ENCODE measurements at regions not wholly inside any gene's neighbourhood (a gene's known extent, or its start where the extent isn't known, plus 50 kb on each side); places are given as distances from the start of the nearest gene placed in this dataset.
A peak's percentile ranks its signal among the peaks of the same experiment; 100 is the strongest.
"Not testable (repeated sequence)": the region's sequence is repeated elsewhere in the genome, so short reads cannot be mapped to it uniquely, and the experiment has no call there.

DNA sequence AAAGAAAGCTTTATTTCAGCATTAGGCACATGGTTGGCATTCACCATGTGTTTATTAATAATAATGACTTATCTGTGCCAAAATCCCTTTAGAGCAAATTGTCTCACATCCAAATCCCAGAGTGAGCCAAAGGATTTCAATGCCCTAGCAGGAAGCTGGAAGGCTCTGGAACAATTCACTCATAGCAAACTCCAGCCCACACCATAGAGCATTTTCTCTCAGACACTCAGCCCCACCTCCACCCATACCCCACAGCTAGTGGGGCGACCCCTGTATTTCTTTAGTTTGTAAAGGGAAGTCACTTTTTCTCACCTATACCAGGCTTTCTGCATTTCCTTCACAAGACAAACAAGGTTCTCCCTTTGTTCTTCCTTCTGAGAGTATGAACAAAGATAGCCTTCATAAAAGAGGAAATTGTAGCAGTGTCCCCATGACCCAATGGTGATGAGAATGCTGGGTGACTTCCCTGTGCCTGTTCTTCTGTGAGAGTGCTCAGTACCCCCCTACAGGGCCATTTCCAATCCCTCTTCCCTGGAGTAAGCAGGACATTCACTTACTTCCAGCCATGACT lies 100.1 kb upstream of the APCDD1 start:
- TF ChIP-seq EP300 (IDR thresholded peaks at IDR 0.05) (no peak), POLR2AphosphoS5 (IDR thresholded peaks at IDR 0.05) (no peak), POLR2A (IDR thresholded peaks at IDR 0.05) (no peak)
- TF ChIP-seq, protein P1, sequence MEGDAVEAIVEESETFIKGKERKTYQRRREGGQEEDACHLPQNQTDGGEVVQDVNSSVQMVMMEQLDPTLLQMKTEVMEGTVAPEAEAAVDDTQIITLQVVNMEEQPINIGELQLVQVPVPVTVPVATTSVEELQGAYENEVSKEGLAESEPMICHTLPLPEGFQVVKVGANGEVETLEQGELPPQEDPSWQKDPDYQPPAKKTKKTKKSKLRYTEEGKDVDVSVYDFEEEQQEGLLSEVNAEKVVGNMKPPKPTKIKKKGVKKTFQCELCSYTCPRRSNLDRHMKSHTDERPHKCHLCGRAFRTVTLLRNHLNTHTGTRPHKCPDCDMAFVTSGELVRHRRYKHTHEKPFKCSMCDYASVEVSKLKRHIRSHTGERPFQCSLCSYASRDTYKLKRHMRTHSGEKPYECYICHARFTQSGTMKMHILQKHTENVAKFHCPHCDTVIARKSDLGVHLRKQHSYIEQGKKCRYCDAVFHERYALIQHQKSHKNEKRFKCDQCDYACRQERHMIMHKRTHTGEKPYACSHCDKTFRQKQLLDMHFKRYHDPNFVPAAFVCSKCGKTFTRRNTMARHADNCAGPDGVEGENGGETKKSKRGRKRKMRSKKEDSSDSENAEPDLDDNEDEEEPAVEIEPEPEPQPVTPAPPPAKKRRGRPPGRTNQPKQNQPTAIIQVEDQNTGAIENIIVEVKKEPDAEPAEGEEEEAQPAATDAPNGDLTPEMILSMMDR (IDR thresholded peaks at IDR 0.05): no peak
- Histone ChIP-seq H3K4me3 (no peak overlapping the region), H3K27me3 (no peaks in the 10 kb centered on the region), H3K9me3 (peaks cover 0 to 9% (median 0%) of the 10 kb centered on the region in 4 donors), H3K36me3 (no peaks in the 10 kb centered on the region), H3K4me1 (peaks cover 10 to 13% (median 12%) of the 10 kb centered on the region in 4 donors), H3K27ac (peak overlapping the region in 3 of 4 donors; percentile 2 to 54 (median 46))
- ATAC-seq (ENCODE audit: low FRiP score in 2 of 2): no peak
- WGBS, 2 donors: 50 to 67% methylated on average over 1 of the region's 1 CpG
- no peak for DNase-seq

- H3K27ac ChIP-seq: no peak overlapping the region
These were observed 99.5 kb upstream of the APCDD1 start for GRCh38 chr18:10354890-10355289.

DNA sequence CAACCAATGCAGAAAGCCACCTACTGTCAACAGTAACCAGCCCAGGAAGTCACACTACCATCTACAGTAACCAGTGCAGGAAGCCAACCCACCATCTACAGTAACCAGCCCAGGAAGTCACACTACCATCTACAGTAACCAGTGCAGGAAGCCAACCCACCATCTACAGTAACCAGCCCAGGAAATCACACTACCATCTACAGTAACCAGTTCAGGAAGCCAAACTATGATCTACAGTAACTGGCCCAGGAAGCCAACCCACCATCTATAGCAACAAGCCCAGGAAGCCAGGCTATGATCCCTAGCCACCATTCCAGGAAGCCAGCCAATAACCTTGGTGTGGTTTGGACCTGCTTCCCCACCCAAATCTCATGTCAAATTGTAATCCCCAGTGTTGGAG lies 97.4 kb upstream of the APCDD1 start:
- H3K4me3 ChIP-seq; H3K27me3 ChIP-seq; H3K9me3 ChIP-seq; DNase-seq; H3K27ac ChIP-seq; ATAC-seq (ENCODE audit: low FRiP score in 2 of 2); H3K36me3 ChIP-seq: not testable (repeated sequence)
- H3K4me1 ChIP-seq: peaks cover 10 to 13% (median 12%) of the 10 kb centered on the region in 4 donors

More at GRCh38 chr18:10354890-10355289, 99.5 kb upstream of the APCDD1 start:
- DNase-seq (no peak), ATAC-seq (ENCODE audit: low FRiP score in 2 of 2) (no peak)
- Histone ChIP-seq H3K36me3 (no peaks in the 10 kb centered on the region), H3K27me3 (no peaks in the 10 kb centered on the region), H3K9me3 (peaks cover 0 to 9% (median 0%) of the 10 kb centered on the region in 4 donors), H3K4me3 (no peak overlapping the region), H3K4me1 (peaks cover 10 to 13% (median 12%) of the 10 kb centered on the region in 4 donors)
- 73 to 86% methylated on average over 1 of the region's 1 CpG for WGBS, 2 donors
- TF ChIP-seq, protein P1 (IDR thresholded peaks at IDR 0.05): no peak
- TF ChIP-seq EP300 (IDR thresholded peaks at IDR 0.05): no peak
- TF ChIP-seq POLR2A (IDR thresholded peaks at IDR 0.05): no peak
- TF ChIP-seq POLR2AphosphoS5 (IDR thresholded peaks at IDR 0.05): no peak

DNA sequence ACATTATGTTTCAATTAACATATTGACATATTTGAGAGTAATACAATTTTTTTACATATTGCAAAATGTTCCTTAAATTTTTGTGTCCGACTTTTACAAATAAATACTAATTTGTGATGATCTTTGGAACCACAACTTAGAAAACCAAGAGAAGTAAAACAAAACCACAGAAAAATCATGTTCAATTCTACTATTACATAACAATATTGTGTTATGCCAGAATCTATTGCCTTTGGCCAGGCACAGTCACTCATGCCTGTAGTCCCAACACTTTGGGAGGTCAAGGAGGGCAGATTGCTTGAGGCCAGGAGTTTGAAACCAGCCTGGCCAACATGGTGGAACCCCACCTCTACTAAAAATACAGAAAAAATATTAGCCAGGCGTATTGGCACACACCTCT lies 92.8 kb upstream of the APCDD1 start:
- Histone ChIP-seq H3K9me3 (peaks cover 0 to 10% (median 3%) of the 10 kb centered on the region in 4 donors), H3K4me1 (no peaks in the 10 kb centered on the region), H3K27me3 (no peaks in the 10 kb centered on the region), H3K27ac (no peak overlapping the region), H3K36me3 (no peaks in the 10 kb centered on the region), H3K4me3 (no peak overlapping the region)
- DNase-seq (no peak), ATAC-seq (ENCODE audit: low FRiP score in 2 of 2) (no peak)
- 88 to 94% methylated on average over 2 of the region's 2 CpGs for WGBS, 2 donors
- TF ChIP-seq POLR2A (IDR thresholded peaks at IDR 0.05) (no peak), POLR2AphosphoS5 (IDR thresholded peaks at IDR 0.05) (no peak), EP300 (IDR thresholded peaks at IDR 0.05) (no peak)
- TF ChIP-seq, protein P1 (IDR thresholded peaks at IDR 0.05): no peak

DNA sequence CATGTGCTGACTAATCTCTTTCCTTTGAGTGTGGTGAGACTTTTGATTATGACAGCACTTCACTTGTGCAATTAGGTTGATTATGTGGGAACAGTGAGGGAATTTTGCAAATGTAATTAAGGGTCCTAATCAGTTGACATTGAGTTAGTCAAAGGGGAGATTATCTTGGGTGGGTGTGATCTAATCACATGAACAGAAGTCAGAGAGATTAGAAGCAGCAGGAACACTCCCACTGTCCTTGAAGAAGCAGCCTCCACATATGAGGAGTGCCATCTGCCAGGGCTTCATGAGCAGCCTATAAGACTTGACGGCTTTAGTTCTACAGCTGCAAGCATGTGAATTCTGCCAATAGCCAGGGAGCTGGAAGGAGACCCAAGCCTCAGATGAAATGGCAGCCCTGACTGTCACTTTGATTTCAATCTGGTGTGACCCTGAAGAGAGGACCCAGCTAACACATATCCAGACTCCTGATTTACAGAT lies 89.4 kb upstream of the APCDD1 start:
- no peak for TF ChIP-seq POLR2A (IDR thresholded peaks at IDR 0.05)
- no peak for TF ChIP-seq POLR2AphosphoS5 (IDR thresholded peaks at IDR 0.05)
- no peak for TF ChIP-seq EP300 (IDR thresholded peaks at IDR 0.05)
- H3K9me3 ChIP-seq: peaks cover 0 to 5% (median 1%) of the 10 kb centered on the region in 4 donors
- ATAC-seq (ENCODE audit: low FRiP score in 2 of 2): no peak
- no peak overlapping the region for H3K4me3 ChIP-seq
- H3K4me1 ChIP-seq: no peaks in the 10 kb centered on the region
- DNase-seq: no peak
- H3K27me3 ChIP-seq: no peaks in the 10 kb centered on the region
- H3K36me3 ChIP-seq: no peaks in the 10 kb centered on the region
- 100% methylated on average over 1 of the region's 1 CpG for WGBS, 2 donors
- H3K27ac ChIP-seq: no peak overlapping the region

- Histone ChIP-seq H3K9me3 (peaks cover 0 to 5% (median 1%) of the 10 kb centered on the region in 4 donors), H3K36me3 (no peaks in the 10 kb centered on the region), H3K4me1 (no peaks in the 10 kb centered on the region), H3K4me3 (no peak overlapping the region), H3K27ac (no peak overlapping the region), H3K27me3 (no peaks in the 10 kb centered on the region)
- ATAC-seq (ENCODE audit: low FRiP score in 2 of 2) (no peak), DNase-seq (no peak)
- TF ChIP-seq POLR2AphosphoS5 (IDR thresholded peaks at IDR 0.05) (no peak), POLR2A (IDR thresholded peaks at IDR 0.05) (no peak)
- TF ChIP-seq, protein P1 (IDR thresholded peaks at IDR 0.05): no peak
- WGBS, 2 donors: 83 to 86% methylated on average over 5 of the region's 5 CpGs
These were observed 88.5 kb upstream of the APCDD1 start for GRCh38 chr18:10365901-10366300.
